IMR-90 (cell line): ENCODE measurements at regions not wholly inside any gene's neighbourhood (a gene's known extent, or its start where the extent isn't known, plus 50 kb on each side); places are given as distances from the start of the nearest gene placed in this dataset.

Source experiments
- CHD1 ChIP-seq: IDR thresholded peaks from 2 replicates; pipeline ENCODE4 v1.6.1; 2012; ENCODE audit warnings: low read depth, low read length, improper control_type of control experiment
- CTCF ChIP-seq: conservative IDR thresholded peaks from 2 replicates; pipeline ENCODE4 v1.5.1; 2012; ENCODE audit warnings: mild to moderate bottlenecking, low read depth, low read length, improper control_type of control experiment
- POLR2A ChIP-seq: IDR thresholded peaks from 2 replicates; pipeline ENCODE4 v1.6.1; 2012; ENCODE audit warnings: mild to moderate bottlenecking, low read depth, low read length
- RAD21 ChIP-seq: IDR thresholded peaks from 2 replicates; pipeline ENCODE4 v1.6.1; 2012; ENCODE audit warnings: low read length, improper control_type of control experiment
- RCOR1 ChIP-seq: IDR thresholded peaks from 2 replicates; pipeline ENCODE4 v1.6.1; 2012; ENCODE audit warnings: mild to moderate bottlenecking, low read length, improper control_type of control experiment; ENCODE audit not compliant: insufficient replicate concordance

DNA sequence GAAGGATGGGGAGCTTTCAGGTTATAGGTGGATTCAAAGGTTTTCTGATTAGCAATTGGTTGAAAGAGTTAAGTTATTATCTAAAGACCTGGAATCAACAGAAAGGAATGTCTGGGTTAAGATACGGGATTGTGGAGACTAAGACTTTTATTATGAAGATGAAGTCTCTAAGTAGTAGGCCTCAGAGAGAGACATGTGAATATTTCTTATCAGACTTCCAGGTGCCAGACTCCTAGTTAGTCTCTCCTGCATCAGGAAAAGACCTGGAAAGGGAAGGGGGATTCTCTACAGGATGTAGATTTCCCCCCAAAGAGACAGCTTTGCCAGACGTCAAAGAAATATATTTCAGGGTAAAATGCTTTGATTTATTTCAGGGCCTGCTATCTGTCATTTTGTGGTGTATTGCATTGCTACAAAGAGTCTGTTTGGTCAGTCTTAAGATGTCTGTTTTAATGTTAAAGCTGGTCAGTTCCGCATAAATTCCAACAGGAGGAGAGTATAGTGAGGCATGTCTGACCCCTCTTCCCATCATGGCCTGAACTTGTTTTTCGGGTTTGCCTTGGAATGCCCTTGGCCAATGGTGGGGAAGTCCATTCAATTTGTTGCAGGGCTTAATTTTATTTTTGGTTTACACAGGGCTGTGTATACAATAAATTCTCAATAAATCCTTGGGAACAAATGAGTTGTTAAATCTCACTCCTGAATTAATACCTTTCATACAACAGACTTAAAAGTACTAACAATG, 103.4 kb upstream of the RALGAPA2 start:
- TF ChIP-seq POLR2A (no peak), RCOR1 (no peak), CTCF (no peak), CHD1 (no peak), RAD21 (no peak)
